GM03348 (cell line): ENCODE measurements at regions not wholly inside any gene's neighbourhood (a gene's known extent, or its start where the extent isn't known, plus 50 kb on each side); places are given as distances from the start of the nearest gene placed in this dataset.
"Not testable (repeated sequence)": the region's sequence is repeated elsewhere in the genome, so short reads cannot be mapped to it uniquely, and the experiment has no call there.

Experiments used
- DNase-seq: peaks from one replicate; pipeline ENCODE4 v3.0.0; 2012; ENCODE audit warnings: low spot score

DNA sequence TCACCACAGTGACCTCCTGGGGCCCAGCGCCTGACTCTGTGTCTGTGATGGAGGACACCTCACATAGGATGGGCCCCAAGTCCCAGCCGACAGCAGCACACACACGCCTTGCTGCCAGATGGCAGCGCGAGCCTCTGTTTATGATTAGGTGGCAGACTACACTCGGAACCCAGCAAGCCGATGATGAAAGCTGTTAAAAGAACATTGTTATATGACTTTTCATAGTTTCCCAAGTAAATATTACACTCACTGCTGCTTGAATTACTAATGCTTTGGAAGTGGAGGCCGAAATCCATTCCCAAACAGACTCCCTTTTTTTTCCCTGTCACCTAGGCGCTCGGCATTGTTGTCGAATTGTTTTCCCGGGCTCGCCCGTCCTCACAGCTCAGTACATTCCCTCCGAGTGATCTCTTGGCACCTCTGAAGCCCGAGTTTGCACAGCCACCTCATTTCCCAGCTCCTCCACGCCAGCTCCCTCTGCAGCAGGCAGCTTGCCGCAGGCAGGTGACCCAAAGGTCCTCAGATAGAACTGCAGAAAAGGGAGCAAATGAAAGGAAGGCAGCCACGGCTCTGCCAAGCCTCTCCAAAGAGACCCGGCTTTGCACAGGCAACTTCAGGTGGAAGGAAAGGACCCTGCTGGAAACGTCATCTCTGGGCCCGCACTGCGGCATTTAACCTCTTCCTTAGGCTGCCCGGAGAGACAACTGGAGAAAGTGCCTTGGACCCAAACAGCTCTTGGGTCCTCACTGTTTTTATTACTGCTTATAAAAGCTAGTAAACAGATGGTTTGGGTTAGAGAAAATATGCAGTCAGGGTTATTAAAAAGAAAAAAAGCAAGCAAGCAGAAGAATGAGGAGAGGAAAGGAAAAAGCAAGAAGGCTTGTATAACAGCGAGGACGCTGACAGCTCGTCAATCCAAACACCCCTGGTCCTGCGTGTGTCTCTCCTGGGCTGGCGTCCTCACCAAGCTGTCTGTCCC, 72.2 kb upstream of the SLC25A33 start:
- peak; percentile 34 for DNase-seq

DNA sequence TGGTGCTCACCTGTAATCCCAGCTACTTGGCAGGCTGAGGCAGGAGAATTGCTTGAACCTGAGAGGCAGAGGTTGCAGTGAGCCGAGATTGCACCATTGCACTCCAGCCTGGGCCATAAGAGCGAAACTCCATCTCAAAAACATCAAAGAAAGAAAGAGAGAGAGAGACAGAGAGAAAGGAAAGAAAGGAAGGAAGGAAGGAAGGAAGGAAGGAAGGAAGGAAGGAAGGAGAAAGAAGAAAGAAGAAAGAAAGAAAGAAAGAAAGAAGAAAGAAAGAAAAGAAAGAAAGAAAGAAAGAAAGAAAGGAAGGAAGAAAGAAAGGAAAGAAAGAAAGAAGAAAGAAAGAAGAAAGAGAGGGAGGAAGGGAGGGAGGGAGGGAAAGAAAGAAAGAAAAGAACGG, 69.4 kb upstream of the SLC25A33 start:
- not testable (repeated sequence) for DNase-seq

DNA sequence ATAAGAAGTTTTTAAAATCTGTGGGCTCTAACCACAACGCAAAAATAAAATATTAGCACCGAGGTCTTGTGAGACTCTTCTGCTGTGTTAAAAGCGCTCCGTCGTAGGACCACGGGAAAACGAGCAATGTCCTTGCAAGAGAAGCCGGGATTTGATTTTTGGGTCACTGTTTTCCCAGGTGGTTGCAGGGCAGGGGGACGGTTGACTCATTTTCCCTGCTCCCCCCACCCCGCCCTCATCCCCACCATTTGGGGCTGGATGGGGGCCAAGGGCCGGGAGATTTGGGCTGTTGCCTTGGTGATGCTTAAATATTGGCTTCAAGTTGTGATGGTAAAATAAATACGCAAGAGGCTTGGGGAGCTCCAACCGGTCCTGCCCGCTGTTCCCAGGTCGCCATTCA, 67.6 kb upstream of the SLC25A33 start:
- no peak for DNase-seq

DNA sequence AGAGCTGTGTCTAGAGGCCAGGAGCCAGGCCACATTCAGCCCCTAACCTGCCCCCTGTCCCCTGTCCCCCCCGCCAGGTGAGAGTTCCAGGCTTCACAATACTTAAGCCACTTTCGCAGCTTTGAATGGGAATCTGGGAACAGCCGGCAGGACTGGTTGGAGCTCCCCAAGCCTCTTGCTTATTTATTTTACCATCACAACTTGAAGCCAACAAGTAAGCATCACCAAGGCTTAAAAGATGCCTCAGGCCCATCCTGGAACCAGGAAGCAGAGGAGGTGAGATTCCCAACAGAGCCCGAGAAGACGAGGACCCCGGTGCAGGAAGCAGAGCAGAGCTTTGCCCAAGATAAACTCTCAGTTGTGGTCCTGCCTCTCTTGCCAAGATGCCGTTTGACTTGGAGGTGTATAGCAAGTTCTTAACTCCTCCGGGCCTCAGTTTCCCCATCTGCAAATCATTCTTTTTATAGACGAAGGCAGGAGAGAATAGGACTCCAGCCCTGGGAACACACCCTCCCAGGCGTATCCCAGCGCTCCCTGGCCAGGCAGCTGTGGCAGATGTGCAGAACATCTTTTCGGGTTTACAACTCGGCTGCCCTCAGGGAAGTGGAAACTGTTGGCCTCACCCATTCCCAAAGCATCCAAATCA, 66.8 kb upstream of the SLC25A33 start:
- DNase-seq = no peak

DNA sequence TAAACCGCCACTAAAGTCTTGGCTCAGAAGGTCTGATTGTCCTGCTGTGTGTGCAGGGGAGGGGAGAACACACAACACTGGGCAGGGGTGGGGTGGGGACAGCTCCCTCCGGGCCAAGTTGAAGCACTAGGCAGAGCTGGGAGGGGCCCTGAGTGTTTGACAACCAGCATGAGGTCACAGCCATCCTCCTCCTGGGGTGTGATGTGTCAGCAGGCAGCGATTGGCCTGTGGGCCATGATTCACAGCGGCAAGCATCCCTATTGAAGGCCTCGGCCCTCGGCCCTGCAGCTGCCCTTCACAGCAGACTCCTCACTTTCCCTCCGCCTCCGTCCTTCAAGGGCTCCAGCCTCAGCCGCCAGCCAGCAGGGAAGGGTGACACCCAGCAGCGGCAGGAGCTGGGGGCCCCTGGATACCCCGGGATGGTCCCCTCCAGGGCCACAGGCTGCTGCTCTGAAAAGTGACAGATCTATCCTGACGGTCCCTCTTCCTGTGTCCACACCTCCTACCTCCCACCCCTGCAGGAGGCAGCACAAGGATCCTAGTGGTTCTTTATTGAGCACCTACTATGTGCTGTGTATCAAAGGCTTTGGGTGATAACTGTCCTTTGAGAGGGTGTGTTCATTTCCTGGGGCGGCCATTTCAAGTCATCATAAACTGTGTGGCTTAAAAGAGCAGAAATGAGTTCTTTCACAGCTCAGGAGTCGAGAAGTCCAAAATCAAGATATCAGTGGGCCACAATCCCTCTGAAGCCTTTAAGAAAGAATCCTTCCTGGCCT, 66.0 kb upstream of the SLC25A33 start:
- peak; percentile 97 for DNase-seq

DNA sequence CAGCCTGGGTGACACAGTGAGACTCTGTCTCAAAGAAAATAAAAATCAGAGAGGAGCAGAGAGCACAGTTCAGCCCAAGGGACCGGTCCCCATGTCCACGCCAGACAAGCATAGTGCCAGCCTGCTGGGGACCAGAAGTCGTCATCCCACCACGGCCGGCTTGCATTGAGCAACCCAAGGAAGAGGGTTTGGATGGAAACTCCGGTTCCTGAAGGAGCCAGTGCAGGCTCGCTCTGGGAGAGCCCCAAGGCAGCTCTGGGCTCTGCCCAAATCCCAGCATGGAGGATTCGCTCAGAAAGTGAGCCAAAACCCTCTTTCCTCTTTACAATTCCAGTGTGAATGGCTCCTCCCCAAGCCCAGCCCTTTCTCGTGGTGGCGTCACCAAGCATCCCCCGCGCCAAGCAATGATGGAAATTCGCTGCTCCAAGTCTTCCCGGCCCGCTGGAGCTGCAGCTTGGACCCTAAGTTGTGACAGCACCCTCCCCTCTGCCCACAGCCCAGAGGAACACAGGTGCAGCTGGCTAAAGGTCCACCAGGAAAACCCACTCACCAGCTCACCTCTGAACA, 64.1 kb upstream of the SLC25A33 start:
- DNase-seq = no peak

DNA sequence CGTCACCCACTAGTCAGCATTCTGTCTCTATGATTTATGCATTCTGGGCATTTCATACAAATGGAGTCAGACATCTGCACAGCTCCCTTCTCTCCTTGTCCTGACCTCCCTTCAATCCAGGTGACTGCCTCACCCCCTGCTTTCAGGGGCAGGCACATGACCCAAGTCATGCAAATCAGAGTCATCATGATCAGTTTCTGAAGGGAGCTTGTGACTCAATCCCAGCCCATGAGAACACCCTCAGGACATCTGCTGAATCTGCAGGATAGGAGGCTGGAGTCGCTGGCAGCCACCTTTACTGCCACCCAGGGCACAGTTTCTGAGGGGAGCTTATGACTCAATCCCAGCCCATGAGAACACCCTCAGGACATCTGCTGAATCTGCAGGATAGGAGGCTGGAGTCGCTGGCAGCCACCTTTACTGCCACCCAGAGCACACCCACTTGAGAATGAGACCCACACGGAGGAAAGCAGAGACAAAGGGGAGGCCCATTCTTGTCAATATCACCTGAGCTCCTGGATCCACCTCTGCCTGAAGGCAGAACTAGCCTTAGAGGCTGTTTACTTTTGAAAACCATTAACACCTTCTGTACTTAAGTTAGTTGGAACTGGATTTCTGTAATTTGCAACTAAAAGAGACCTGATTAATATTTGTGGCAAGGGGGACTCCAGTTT, 62.3 kb upstream of the SLC25A33 start:
- DNase-seq = no peak

DNA sequence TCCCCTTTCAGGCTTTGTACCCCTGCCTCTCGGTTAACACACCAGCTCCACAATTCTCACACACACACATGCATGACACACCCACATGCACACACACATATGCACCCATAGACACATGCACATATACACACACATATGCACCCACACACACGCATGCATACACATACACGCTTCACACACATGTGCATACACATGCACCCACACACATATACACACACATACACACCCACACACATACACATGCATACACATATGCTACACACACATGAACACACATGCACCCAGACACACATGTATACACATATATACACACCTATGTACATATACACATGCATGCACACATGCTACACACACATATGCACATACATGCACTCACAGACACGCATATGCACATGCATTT, 61.7 kb upstream of the SLC25A33 start:
- DNase-seq = no peak

DNA sequence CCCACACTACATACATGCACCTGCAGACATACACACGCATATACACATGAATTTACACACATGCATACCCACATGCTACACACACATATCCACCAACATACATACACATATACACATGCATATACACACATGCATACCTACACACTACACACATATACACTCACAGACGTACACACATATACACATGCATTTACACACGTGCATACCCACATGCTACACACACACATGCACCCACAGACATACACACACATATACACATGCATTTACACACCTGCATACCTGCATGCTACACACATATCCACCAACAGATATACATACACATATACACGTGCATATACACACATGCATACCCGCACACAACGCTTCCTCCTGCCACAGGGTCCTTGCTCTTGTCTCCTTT, 61.2 kb upstream of the SLC25A33 start:
- no peak for DNase-seq

DNA sequence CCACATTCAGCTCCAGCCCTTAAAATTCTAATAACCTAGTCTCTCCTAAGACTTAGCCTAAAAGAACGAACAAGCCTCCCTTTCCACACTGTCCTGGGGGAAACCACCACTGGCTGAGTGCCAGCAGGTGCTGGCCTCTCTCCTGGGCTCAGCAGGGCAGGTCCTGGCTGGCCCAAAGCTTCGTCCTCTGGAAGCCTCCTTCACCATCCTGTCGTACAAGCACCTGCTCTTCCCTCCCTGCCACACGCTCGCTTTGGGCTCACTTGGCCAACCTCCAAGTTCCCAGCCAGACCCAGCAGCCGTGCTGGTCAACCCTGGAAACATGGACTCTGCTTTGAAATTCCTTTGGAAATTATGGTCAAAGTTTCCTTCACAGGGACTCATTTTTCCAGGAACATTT, 58.2 kb upstream of the SLC25A33 start:
- DNase-seq = no peak

DNA sequence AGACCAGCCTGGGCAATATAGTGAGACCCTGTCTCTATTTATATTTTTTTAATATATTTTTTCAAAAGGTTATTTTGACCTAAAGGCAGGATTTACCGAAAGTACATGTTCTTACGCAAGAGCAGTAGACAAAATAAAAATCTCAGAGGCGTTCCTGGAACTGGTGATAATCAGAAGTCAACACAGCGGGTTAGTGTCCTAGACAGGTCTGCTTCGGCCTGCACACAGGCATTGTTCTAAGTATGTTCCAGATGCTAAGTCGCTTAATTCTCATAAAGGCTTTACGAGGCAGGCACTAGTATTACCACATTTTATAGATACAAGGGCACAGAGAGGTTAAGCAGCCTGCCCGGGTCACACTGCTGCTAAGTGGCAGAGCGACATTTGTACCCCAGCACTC, 56.9 kb upstream of the SLC25A33 start:
- no peak for DNase-seq

DNA sequence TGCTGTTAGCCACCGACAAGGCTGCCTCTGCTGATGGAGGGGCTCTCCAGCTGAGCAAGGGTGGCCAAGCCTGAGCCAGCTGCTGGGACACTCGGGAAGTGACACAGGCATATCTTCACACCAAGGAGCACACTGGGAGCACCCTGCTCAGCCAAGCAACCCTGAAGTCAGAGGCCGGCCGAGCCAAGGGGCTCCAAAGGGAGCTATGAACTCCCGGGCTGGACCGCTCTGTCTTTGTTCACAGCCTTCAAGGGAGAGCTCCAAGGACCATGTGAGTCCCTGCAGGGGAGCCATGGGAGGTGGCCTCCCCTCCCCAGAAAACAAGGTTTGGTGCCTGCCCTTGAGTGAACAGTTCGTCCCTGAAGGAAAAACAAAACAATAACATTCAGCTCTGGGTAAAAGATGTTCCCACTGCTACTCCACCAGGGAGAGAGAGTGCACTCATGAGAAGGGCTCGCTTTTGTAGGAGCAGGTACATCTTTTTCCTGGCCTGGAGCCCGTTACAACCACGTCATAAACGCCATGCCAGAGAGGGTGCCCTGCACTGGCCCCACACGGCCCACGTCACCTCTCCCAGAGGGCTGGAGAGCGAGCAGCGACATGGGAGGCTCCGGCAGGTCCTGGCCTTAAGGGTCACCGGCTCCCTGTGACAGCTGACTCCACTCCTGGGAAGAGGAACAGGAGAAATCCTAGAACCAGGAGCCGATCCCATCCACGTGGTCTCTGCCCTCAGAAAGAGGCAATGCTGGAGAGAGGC, 56.3 kb upstream of the SLC25A33 start:
- DNase-seq = no peak

DNA sequence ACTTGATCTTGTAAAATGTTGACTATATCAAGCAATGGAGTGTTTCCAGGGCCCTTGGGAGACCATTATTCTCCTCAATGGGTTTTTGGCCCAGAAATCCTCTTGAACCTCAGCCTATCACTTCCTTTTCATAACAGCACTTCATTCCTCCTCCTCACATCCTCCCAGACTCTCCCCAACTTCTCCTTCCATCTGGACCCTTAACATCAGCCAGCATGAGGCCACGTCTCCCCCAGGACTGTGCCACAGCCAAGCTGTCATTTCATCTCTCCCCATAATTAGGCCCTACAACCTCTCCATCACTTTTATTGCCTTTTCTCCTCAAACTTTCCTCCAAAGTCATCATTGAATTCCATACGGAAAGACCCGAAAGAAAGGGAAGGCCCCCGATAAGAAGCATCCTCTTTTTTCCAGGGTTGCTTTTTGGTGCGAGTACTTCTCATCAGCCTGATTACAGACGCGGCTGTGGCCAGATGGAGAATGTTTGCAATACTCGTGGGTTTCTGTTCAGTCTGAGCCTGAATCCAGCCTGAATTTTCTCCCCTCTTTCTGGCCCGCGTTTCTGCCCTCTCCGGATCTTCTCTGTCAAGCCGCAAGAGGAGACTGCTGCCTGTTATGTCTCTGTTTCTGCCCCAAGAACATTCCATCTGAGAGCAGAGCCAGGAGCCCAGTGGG, 52.7 kb upstream of the SLC25A33 start:
- no peak for DNase-seq
